KMS-11 (cell line): ENCODE measurements at regions not wholly inside any gene's neighbourhood (a gene's known extent, or its start where the extent isn't known, plus 50 kb on each side); places are given as distances from the start of the nearest gene placed in this dataset.

ENCODE experiments used
- H2AFZ ChIP-seq: fragments of 200-600 bp; sonication (generic); 2 replicates; pipeline ENCODE4 v1.6.1; 2016; ENCODE audit warnings: antibody characterized with exemption, mixed run types, low read depth
- H3K27ac ChIP-seq: fragments of 200-600 bp; sonication (generic); 2 replicates; pipeline ENCODE4 v1.6.1; 2016; ENCODE audit warnings: mild to moderate bottlenecking, mixed run types
- H3K27me3 ChIP-seq: fragments of 200-600 bp; sonication (generic); 2 replicates; pipeline ENCODE4 v1.6.1; 2017; ENCODE audit warnings: mild to moderate bottlenecking, low read depth, mixed run types, moderate library complexity; ENCODE audit not compliant: insufficient read depth
- H3K36me3 ChIP-seq: fragments of 200-600 bp; sonication (generic); 2 replicates; pipeline ENCODE4 v1.6.1; 2017; ENCODE audit warnings: mild to moderate bottlenecking, mixed run types; ENCODE audit not compliant: insufficient read depth
- H3K4me1 ChIP-seq: fragments of 200-600 bp; sonication (generic); 2 replicates; pipeline ENCODE4 v1.6.1; 2016; ENCODE audit warnings: mild to moderate bottlenecking, low read depth, mixed run types; ENCODE audit not compliant: poor library complexity, severe bottlenecking
- H3K4me2 ChIP-seq: fragments of 200-600 bp; sonication (generic); 2 replicates; pipeline ENCODE4 v1.7.0; 2016; ENCODE audit warnings: mild to moderate bottlenecking, mixed run types
- H3K4me3 ChIP-seq: fragments of 200-600 bp; sonication (generic); IDR thresholded peaks from 2 replicates; pipeline ENCODE4 v1.6.1; 2017; ENCODE audit warnings: low read depth, low read length, mixed read lengths; ENCODE audit not compliant: insufficient read depth
- H3K79me2 ChIP-seq: fragments of 200-600 bp; sonication (generic); 2 replicates; pipeline ENCODE4 v1.6.1; 2016; ENCODE audit warnings: low read depth, mixed run types; ENCODE audit not compliant: insufficient read depth
- H3K9ac ChIP-seq: fragments of 200-600 bp; sonication (generic); 2 replicates; pipeline ENCODE4 v1.6.1; 2016; ENCODE audit warnings: mild to moderate bottlenecking, mixed run types
- H4K20me1 ChIP-seq: fragments of 200-600 bp; sonication (generic); 2 replicates; pipeline ENCODE4 v1.6.1; 2016; ENCODE audit warnings: mild to moderate bottlenecking, mixed run types; ENCODE audit not compliant: insufficient read depth
- CTCF ChIP-seq: fragments of 200-600 bp; sonication (generic); conservative IDR thresholded peaks from 2 replicates; pipeline ENCODE4 v1.6.1; 2017; ENCODE audit warnings: low read depth, mild to moderate bottlenecking, antibody characterized with exemption, low read length, moderate library complexity, mixed read lengths

GRCh38 chr1:230536641-230537155 lies 105.6 kb upstream of the COG2 start:
- no peak overlapping the region for H3K27ac ChIP-seq
- H3K79me2 ChIP-seq: no peaks in the 10 kb centered on the region
- no peaks in the 10 kb centered on the region for H3K27me3 ChIP-seq
- no peaks in the 10 kb centered on the region for H3K4me1 ChIP-seq
- H3K9ac ChIP-seq: no peak overlapping the region
- no peaks in the 10 kb centered on the region for H3K36me3 ChIP-seq
- H3K4me3 ChIP-seq: no peak overlapping the region
- no peak for TF ChIP-seq CTCF
- no peak overlapping the region for H2AFZ ChIP-seq
- H4K20me1 ChIP-seq: no peaks in the 10 kb centered on the region
- H3K4me2 ChIP-seq: no peak overlapping the region

- Histone ChIP-seq H2AFZ (no peak overlapping the region), H3K9ac (no peak overlapping the region), H3K27me3 (no peaks in the 10 kb centered on the region), H3K36me3 (no peaks in the 10 kb centered on the region), H3K79me2 (no peaks in the 10 kb centered on the region), H3K4me1 (no peaks in the 10 kb centered on the region), H3K4me2 (no peak overlapping the region), H3K27ac (no peak overlapping the region), H3K4me3 (no peak overlapping the region), H4K20me1 (no peaks in the 10 kb centered on the region)
- no peak for TF ChIP-seq CTCF
Measured at GRCh38 chr1:230534224-230534623, 108.1 kb upstream of the COG2 start.

GRCh38 chr1:230531103-230531502 lies 105.0 kb upstream of the PGBD5 start:
- Histone ChIP-seq H3K4me1 (no peaks in the 10 kb centered on the region), H3K4me3 (no peak overlapping the region), H3K79me2 (no peaks in the 10 kb centered on the region), H3K4me2 (no peak overlapping the region), H3K9ac (no peak overlapping the region), H3K36me3 (no peaks in the 10 kb centered on the region), H3K27ac (no peak overlapping the region), H4K20me1 (no peaks in the 10 kb centered on the region), H2AFZ (no peak overlapping the region), H3K27me3 (no peaks in the 10 kb centered on the region)
- no peak for TF ChIP-seq CTCF

GRCh38 chr1:230519246-230519645 lies 93.1 kb upstream of the PGBD5 start:
- Histone ChIP-seq H2AFZ (no peak overlapping the region), H3K27ac (no peak overlapping the region), H3K4me1 (no peaks in the 10 kb centered on the region), H3K27me3 (no peaks in the 10 kb centered on the region), H3K4me2 (no peak overlapping the region), H3K36me3 (no peaks in the 10 kb centered on the region), H3K4me3 (no peak overlapping the region), H4K20me1 (no peaks in the 10 kb centered on the region), H3K9ac (no peak overlapping the region), H3K79me2 (no peaks in the 10 kb centered on the region)
- no peak for TF ChIP-seq CTCF
